CD4-positive, alpha-beta T cell treated with Interleukin-17A for 1 hour (primary cell): ENCODE measurements at regions not wholly inside any gene's neighbourhood (a gene's known extent, or its start where the extent isn't known, plus 50 kb on each side); places are given as distances from the start of the nearest gene placed in this dataset.
"Not testable (repeated sequence)": the region's sequence is repeated elsewhere in the genome, so short reads cannot be mapped to it uniquely, and the experiment has no call there.

Experiments
- DNase-seq: peaks from one replicate; pipeline ENCODE4 v3.0.0-alpha.2; 2020

DNA sequence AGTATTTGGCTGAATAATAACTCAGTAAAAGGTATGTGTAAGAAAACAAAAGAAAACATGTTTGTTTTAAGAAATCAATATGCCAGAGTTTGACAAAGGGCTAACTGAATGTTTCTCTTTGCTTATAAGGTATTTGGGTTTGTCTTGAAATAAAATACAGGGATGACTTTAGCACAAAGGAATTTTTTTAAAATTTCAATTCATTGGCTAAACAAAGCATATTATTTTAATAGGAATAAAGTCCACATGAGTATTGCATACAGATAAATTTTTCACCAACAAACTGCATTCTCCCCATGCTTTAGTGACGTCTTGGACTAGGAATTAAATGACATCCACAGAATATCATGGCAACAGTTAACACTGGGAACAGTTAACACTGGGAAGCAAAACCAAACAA, 480.0 kb upstream of the JAG1 start:
- no peak for DNase-seq

DNA sequence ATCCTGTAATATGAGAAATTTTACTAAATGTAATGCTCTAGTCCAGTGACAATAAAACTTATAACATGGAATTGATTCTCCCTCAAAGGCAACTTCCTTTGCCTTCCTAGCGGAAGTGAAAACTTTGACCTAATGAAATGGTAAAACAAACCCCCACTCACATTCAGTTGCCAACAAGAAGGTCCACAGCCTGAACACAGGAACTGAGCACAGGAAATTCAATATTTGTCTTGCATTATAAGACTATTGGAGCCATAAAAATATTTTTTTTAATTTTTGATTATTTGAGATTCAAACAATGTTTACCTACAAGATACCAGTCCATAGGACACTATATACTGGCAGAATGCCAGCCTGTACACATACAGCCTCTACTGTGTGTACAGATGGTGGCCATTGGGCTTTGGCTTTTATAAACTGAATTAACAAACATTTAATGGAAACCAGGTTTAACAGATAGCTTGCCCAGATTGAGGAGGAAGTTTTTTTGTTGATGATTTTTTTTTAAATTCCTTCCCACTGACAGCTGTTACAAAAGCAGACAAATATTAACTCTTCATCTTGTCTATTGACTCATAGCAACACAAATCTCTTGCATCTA, 481.5 kb upstream of the JAG1 start:
- DNase-seq, result no peak

GRCh38 chr20:11156922-11157321, 483.1 kb upstream of the JAG1 start:
- DNase-seq, result no peak

GRCh38 chr20:11158146-11158545, 484.3 kb upstream of the JAG1 start:
- no peak for DNase-seq

- no peak for DNase-seq
Observed at GRCh38 chr20:11158589-11158988, 484.8 kb upstream of the JAG1 start.

GRCh38 chr20:11159728-11160127, 485.9 kb upstream of the JAG1 start:
- DNase-seq, result no peak

DNA sequence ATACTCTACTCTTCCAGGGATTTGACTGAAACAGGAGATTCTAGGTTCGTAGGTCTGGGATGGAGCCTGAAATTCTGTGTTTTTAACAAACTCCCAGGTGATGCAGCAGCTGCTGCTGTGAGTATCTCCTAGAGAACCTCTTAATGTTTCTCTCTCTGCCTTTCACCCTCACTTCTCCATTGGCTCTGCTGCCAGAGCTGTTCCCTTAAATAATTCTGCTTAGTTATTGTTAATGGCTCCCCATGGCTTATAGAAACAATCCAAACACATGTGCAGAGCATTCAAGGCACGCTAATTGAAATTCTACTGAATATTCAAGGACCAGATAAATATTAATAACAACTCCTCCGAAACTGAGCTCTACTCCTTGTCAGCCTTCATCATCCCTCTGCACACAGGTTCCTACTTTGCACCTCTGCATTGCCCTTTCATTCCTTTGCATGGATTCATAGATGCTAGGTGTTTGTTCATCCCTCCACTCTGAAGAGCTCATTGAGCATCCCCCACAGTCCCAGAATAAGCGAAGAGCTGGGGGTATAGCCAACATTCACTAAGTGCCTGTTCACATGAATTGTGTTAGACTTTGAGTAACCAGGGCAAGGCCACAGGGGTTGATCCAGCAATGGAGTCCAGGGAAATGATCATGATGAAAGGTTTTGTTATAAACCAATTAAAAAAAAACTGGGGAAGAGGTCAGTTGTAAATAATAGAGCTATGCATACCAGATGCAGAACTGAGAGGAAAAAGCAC, 488.4 kb upstream of the JAG1 start:
- no peak for DNase-seq

GRCh38 chr20:11165789-11166188, 492.0 kb upstream of the JAG1 start:
- no peak for DNase-seq

DNA sequence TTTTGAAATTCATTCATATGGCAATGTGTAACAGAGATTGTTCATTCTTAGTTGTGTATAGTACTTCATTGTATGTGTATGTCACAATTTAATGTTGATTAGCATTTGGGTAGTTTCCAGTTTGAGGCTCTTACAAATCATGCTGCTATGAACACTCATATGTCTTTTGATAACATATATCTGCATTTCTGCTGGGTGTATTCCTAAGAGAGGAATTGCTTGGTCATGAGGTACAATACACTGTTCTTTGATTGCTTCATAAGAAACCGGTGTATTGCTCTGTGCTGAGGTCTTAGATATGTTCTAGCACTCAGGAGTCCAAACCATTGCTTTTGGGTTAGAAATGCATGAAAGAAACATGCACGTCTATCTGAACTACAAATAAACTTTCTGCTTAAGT, 492.9 kb upstream of the JAG1 start:
- DNase-seq, result no peak

- DNase-seq, result no peak
Observed at GRCh38 chr20:11168026-11168425, 494.2 kb upstream of the JAG1 start.

GRCh38 chr20:11170025-11170424, 496.2 kb upstream of the JAG1 start:
- no peak for DNase-seq

DNA sequence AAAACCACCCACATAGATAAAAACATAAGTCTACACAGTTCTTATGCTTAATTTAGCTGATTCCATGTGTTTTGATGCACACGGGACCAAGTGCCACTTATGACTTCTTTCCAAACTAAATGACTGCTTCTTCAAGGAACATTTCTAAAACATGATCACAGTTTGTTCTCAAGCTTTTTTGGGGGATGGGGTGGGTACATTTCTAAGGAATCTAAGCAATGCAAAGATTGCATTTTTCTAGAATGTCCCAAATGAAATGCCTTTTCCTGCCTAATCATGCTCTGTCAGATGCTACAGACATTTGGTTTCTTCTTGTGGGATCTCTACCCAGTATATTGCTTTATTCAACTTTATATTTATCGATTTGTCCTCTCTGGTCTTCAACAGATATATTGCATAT, 496.8 kb upstream of the JAG1 start:
- no peak for DNase-seq

- no peak for DNase-seq
Observed at GRCh38 chr20:11172881-11173280, 499.1 kb upstream of the JAG1 start.

- DNase-seq, result no peak
Observed at GRCh38 chr20:11173916-11174315, 500.1 kb upstream of the JAG1 start.

DNA sequence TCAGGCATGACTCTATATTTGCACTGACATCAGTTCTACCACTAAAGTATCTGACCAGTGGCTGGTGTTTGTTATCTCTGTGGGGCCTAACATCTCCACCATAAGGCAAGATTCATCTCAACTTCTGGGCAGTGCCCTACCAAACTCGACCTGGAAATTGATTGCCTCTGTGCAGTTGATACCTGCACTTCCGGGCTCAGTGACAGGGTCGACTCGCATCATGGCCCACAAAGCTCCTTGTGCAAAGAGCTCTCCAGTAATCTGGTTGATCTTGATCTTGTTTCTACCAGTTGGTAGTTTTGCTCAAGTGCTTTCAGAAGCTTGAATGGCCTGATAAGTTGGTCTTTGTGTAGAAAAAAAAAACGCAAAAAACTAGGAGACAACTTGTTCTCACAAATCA, 501.1 kb upstream of the JAG1 start:
- DNase-seq, result no peak

GRCh38 chr20:11176431-11176830, 502.6 kb upstream of the JAG1 start:
- no peak for DNase-seq

DNA sequence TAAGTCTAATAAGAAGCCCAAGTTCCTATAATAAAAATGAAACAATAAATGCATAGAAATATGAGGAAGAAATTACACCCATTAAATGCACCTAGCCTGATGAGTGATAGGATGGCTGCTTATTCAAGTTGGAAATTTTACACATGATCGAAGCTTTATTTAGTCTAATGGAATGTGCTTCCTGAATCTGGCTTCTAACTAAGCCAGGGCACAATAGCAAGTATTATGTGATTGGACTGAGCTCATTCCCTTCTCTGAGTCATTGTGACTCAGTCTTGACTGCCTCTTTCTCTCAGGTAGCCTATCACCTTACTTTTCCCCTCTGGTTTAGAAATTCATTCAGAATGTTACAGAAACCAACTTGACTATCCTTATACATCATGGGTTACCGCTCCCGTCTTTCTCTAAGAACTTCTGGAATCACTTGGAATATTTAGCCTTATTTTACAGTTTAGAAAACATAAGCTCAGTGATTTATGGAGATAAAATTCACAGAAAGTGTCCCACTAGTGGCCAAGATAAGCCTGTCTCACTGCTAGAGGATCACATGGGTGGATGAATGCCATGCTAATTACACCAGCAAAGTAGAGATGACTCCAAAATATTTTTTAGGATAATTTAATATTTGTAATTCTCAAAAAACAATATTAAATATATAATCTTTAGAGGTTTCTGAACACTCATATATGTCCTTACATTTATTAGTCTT, 505.3 kb upstream of the JAG1 start:
- DNase-seq, result no peak

GRCh38 chr20:11180186-11180585, 506.4 kb upstream of the JAG1 start:
- DNase-seq, result no peak

GRCh38 chr20:11181129-11181528, 507.3 kb upstream of the JAG1 start:
- DNase-seq, result not testable (repeated sequence)

- no peak for DNase-seq
Observed at GRCh38 chr20:11181966-11182365, 508.2 kb upstream of the JAG1 start.

DNA sequence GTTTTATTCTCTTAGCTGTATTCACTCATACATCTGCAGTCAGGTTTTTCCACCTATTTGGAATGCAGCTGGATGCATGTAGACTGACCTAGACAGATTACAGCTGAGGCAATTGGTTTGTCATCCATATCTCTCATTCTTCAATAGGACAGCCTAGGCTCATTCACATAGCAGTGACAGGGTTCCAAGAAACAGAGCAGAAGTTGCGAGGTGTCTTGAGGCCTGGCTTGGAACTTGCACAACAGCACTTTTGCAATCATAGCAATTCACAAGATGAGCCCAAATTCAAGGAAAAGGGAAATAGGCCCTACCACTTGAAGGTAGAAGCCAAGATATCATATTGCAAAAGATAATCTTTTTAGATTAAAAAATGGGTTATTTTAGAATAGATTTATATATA, 508.9 kb upstream of the JAG1 start:
- DNase-seq, result no peak

DNA sequence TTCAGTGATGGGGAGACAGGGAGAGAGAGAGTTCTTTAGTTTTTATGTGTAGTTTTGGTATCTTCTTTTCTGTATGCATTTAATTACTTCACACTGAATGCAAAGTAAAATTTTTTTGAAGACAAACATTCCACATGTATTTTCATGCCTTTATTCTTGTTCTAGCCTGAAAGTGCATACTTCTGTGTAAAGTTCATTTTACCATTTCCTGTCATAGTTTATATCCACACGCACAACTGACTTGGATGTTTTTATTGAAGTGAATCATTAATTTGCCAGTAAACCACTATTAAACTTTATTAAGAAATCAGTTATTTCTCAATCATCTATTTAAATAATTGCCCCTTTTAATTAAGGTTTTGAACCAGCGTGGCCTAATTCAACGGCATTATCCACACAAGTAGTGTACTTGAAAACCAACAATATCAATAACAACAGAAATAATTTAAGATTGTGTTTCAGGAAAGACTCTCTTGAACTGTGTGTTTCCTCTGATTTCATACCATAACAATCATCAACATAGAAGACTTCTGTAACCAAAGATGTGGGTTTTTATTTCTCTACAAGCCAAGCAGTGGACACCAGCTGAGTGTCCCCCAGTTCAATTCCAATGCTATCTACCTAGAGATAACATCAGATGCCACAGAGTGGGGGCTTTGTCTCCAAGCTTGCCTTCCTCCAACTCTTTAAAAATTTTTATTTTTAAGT, 512.7 kb upstream of the JAG1 start:
- no peak for DNase-seq

DNA sequence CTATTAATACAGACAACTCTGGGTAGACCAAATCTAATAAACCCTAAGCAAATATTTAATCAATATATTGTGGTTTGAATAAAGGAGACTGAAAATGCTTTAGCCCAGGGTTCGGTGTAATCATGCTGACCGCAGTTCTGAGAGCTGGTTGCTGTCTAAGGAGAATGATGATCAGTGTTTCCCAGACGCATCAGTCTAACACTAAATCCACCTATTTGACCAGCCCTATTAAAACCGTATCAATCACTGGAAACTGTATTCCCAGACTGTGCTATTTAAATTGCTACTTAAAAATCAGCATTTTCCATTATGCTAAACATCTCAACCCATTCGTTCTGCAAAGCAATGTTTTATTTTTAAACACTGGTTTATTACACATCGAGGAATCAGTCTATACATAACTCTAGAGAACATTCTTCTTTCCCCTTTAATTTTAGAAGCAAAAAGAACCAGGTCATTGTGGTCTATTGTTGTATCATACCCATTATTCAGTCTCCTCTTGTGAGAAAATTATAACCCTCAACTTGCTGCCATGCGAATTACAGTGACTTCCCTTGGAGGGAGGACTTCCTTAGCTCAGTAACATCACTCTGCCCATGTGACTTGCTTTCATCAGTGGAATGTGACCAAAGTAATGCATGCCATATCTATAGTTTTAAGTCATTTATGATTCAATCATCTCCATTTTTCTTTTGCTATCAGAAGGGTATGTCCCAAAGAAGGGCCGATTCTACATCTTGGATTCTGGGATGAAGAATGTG, 515.2 kb upstream of the JAG1 start:
- DNase-seq, result no peak
